Mononuclear cell (primary cell): ENCODE measurements at regions not wholly inside any gene's neighbourhood (a gene's known extent, or its start where the extent isn't known, plus 50 kb on each side); places are given as distances from the start of the nearest gene placed in this dataset.

Source experiments
- H3K27me3 ChIP-seq: 2 replicates; pipeline ENCODE4 v1.6.0; 2011; ENCODE audit warnings: low read length, control low read depth; ENCODE audit not compliant: insufficient read depth
- H3K4me1 ChIP-seq: 2 replicates; pipeline ENCODE4 v1.5.1; 2011; ENCODE audit warnings: mild to moderate bottlenecking, low read length, control low read depth; ENCODE audit not compliant: insufficient read depth
- H3K4me3 ChIP-seq: 2 replicates; pipeline ENCODE4 v1.5.1; 2011; ENCODE audit warnings: mild to moderate bottlenecking, low read length, moderate library complexity
- H3K9me3 ChIP-seq: 2 replicates; pipeline ENCODE4 v1.5.1; 2011; ENCODE audit warnings: low read depth, mild to moderate bottlenecking, control low read depth, low read length

- Histone ChIP-seq H3K27me3 (no peaks in the 10 kb centered on the region), H3K4me1 (peaks cover 9% of the 10 kb centered on the region), H3K4me3 (no peak overlapping the region), H3K9me3 (no peaks in the 10 kb centered on the region)
Measured at GRCh38 chr3:56876916-56877315, 75.2 kb upstream of the ARHGEF3 start.

DNA sequence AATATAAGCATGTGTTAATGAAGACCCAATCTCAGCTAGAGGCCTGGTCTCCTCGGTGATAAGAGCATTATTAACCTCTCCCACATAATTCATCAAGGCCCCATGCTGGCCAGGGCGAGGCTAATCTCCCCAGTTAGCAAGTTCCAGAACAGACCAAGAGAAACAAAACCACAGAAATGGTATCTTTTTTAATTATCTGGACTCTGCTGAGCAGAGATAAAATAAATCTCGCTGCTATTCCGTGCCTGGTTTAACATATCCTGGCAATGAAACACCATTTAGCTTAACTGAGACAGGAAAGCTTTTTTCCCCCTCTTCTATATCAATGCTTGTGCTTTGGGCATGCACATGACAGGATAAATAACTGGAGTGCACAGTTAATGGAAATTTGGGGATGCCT lies 72.5 kb upstream of the ARHGEF3 start:
- Histone ChIP-seq H3K27me3 (no peaks in the 10 kb centered on the region), H3K9me3 (no peaks in the 10 kb centered on the region), H3K4me1 (peaks cover 9% of the 10 kb centered on the region), H3K4me3 (no peak overlapping the region)

DNA sequence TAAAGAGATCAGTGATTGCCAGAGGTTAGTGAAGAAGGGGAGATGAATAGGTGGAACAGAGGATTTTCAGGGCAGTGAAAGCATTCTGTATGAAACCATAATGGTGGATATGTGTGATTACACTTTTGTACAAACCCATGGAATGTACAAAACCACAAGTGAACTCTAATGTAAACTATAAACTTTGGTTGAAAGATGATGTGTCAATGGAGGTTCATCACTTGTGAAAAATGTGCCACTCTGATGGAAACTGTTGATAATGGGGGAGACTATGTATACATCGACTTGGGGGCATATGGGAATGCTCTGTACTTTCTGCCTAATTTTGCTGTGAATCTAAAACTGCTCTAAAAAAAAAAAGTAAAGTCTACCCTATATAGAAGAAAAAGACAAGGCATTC lies 68.7 kb upstream of the ARHGEF3 start:
- Histone ChIP-seq H3K27me3 (no peaks in the 10 kb centered on the region), H3K4me1 (no peaks in the 10 kb centered on the region), H3K9me3 (no peaks in the 10 kb centered on the region), H3K4me3 (no peak overlapping the region)

- no peak overlapping the region for H3K4me3 ChIP-seq
- no peaks in the 10 kb centered on the region for H3K4me1 ChIP-seq
- H3K9me3 ChIP-seq: no peaks in the 10 kb centered on the region
- no peaks in the 10 kb centered on the region for H3K27me3 ChIP-seq
Measured at GRCh38 chr3:56869157-56869889, 67.6 kb upstream of the ARHGEF3 start.

DNA sequence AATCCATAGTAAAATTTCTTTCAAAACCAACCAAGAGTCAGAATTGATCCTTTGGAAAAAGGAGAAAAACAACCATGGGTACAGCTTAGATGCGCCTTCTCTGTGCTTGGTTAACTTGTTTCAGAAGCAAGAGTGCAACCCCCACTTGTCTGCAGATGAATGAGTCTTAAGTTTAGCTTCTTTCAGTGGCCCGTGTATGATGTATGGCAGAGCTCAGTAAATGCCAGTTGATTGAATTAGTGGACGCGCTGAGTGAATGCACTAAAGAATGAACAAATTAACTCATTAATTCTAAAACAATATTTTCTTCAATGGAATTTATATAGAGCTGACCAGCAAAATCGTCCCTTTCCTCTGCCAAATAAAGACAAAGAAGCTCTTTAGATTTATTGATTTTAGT lies 67.0 kb upstream of the ARHGEF3 start:
- Histone ChIP-seq H3K4me3 (no peak overlapping the region), H3K4me1 (no peaks in the 10 kb centered on the region), H3K9me3 (no peaks in the 10 kb centered on the region), H3K27me3 (no peaks in the 10 kb centered on the region)

GRCh38 chr3:56867671-56868070 lies 65.9 kb upstream of the ARHGEF3 start:
- Histone ChIP-seq H3K27me3 (no peaks in the 10 kb centered on the region), H3K4me3 (no peak overlapping the region), H3K4me1 (no peaks in the 10 kb centered on the region), H3K9me3 (no peaks in the 10 kb centered on the region)

DNA sequence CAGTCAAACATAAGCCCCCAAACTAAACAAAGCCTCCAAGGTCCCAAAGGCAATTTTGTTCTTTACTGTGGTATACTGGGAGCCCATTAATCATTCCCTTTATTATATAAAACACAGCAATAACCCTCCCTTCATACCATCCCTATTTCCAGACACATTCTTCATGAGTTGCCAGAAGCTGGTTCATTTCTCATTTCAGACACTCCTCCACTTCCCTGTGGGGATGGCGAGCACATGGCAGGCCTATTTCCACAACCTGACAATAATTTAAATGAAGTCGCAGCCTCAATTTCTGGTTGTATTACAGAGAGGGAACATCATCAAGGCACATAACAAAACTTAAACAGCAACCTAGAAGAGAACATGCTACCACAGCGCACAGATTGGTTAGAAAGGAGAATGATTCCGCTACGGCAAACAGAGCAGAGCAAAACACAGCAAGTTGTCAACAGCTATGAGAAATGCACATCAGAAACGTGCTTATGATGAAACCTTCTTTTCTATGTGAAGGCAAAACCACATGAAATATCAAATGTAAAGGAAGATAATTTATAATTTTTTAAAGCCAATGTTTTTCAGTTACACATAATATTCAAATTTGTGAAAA lies 63.3 kb upstream of the ARHGEF3 start:
- H3K27me3 ChIP-seq: no peaks in the 10 kb centered on the region
- peaks cover 11% of the 10 kb centered on the region for H3K4me1 ChIP-seq
- H3K9me3 ChIP-seq: no peaks in the 10 kb centered on the region
- H3K4me3 ChIP-seq: no peak overlapping the region

GRCh38 chr3:56864090-56864489 lies 62.3 kb upstream of the ARHGEF3 start:
- peaks cover 11% of the 10 kb centered on the region for H3K4me1 ChIP-seq
- H3K27me3 ChIP-seq: no peaks in the 10 kb centered on the region
- H3K4me3 ChIP-seq: no peak overlapping the region
- no peaks in the 10 kb centered on the region for H3K9me3 ChIP-seq

GRCh38 chr3:56862352-56863062 lies 60.8 kb upstream of the ARHGEF3 start:
- Histone ChIP-seq H3K27me3 (no peaks in the 10 kb centered on the region), H3K4me1 (peaks cover 11% of the 10 kb centered on the region), H3K4me3 (no peak overlapping the region), H3K9me3 (no peaks in the 10 kb centered on the region)

- Histone ChIP-seq H3K4me3 (no peak overlapping the region), H3K9me3 (no peaks in the 10 kb centered on the region), H3K27me3 (no peaks in the 10 kb centered on the region), H3K4me1 (peaks cover 11% of the 10 kb centered on the region)
Measured at GRCh38 chr3:56861511-56861910, 59.8 kb upstream of the ARHGEF3 start.

- Histone ChIP-seq H3K27me3 (no peaks in the 10 kb centered on the region), H3K4me1 (peaks cover 11% of the 10 kb centered on the region), H3K9me3 (no peaks in the 10 kb centered on the region), H3K4me3 (no peak overlapping the region)
Measured at GRCh38 chr3:56860939-56861338, 59.2 kb upstream of the ARHGEF3 start.

- H3K4me3 ChIP-seq: no peak overlapping the region
- peaks cover 11% of the 10 kb centered on the region for H3K4me1 ChIP-seq
- H3K9me3 ChIP-seq: no peaks in the 10 kb centered on the region
- H3K27me3 ChIP-seq: no peaks in the 10 kb centered on the region
Measured at GRCh38 chr3:56860351-56860750, 58.6 kb upstream of the ARHGEF3 start.

GRCh38 chr3:56858331-56858730 lies 56.6 kb upstream of the ARHGEF3 start:
- H3K9me3 ChIP-seq: no peaks in the 10 kb centered on the region
- peaks cover 11% of the 10 kb centered on the region for H3K4me1 ChIP-seq
- no peak overlapping the region for H3K4me3 ChIP-seq
- H3K27me3 ChIP-seq: no peaks in the 10 kb centered on the region

DNA sequence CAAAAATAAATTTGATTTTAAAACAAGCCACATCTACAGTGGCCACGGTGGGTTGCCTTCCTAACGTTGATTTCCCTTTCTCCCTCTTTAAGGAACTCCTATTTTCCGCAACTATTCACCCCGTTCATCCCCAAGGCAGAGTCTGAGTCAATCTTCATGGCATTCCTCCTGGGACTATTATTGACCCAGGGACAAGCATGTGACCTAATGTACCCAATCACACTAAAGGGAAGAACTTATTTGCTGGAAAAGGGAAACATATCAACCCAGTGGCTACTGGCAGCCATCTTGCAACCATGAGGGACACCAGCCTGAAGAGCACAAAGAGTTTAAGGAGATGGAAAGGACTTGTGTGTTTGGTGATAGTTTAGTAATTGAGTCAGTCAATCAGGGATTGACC lies 55.4 kb upstream of the ARHGEF3 start:
- Histone ChIP-seq H3K4me1 (peaks cover 11% of the 10 kb centered on the region), H3K4me3 (no peak overlapping the region), H3K9me3 (no peaks in the 10 kb centered on the region), H3K27me3 (no peaks in the 10 kb centered on the region)

- no peak overlapping the region for H3K4me3 ChIP-seq
- peaks cover 11% of the 10 kb centered on the region for H3K4me1 ChIP-seq
- H3K9me3 ChIP-seq: no peaks in the 10 kb centered on the region
- no peaks in the 10 kb centered on the region for H3K27me3 ChIP-seq
Measured at GRCh38 chr3:56856752-56857151, 55.0 kb upstream of the ARHGEF3 start.
